Upper lobe of left lung (tissue), 6 donors: ENCODE measurements at regions not wholly inside any gene's neighbourhood (a gene's known extent, or its start where the extent isn't known, plus 50 kb on each side); places are given as distances from the start of the nearest gene placed in this dataset.

Source experiments
- ATAC-seq, 2 donors: fragments of 200-7000 bp; cut with Tn5 transposase; one replicate each; pipeline ENCODE4 v1.9.1; 2022; ENCODE audit warnings: mild to moderate bottlenecking in 2 of 2, moderate library complexity in 2 of 2; ENCODE audit not compliant: low FRiP score in 2 of 2
- DNase-seq, 2 donors: peaks; one replicate each; pipeline ENCODE4 v3.0.0-alpha.2; 2019 to 2020
- H3K27ac ChIP-seq, 4 donors: fragments of 200-600 bp; sonication (generic); one replicate each; pipeline ENCODE4 v1.5.1; 2016 to 2019
- H3K27me3 ChIP-seq, 4 donors: fragments of 200-600 bp; sonication (generic); one replicate each; pipeline ENCODE4 v1.5.1; 2017 to 2019
- H3K36me3 ChIP-seq, 4 donors: fragments of 200-600 bp; sonication (generic); one replicate each; pipeline ENCODE4 v1.5.1; 2016 to 2019
- H3K4me1 ChIP-seq, 4 donors: fragments of 200-600 bp; sonication (generic); one replicate each; pipeline ENCODE4 v1.5.1; 2018 to 2019
- H3K4me3 ChIP-seq, 4 donors: fragments of 200-600 bp; sonication (generic); one replicate each; pipeline ENCODE4 v1.5.1; 2017 to 2019; ENCODE audit warnings: mild to moderate bottlenecking in 2 of 4, moderate library complexity in 1 of 4
- H3K9me3 ChIP-seq, 4 donors: fragments of 200-600 bp; sonication (generic); one replicate each; pipeline ENCODE4 v1.5.1; 2018 to 2019
- EP300 ChIP-seq, 4 donors: sonication (generic); formaldehyde crosslinking; IDR thresholded peaks; one replicate each; pipeline ENCODE4 v1.5.1; 2017; ENCODE audit warnings: antibody characterized with exemption in 4 of 4, control low read depth in 2 of 4
- POLR2A ChIP-seq, 4 donors: fragments of 450-650 bp; IDR thresholded peaks; one replicate each; pipeline ENCODE4 v1.5.1; 2016 to 2017; ENCODE audit warnings: antibody characterized with exemption in 4 of 4, mild to moderate bottlenecking in 2 of 4
- POLR2AphosphoS5 ChIP-seq, 2 donors: sonication (generic); formaldehyde crosslinking; IDR thresholded peaks; one replicate each; pipeline ENCODE4 v1.5.1; 2017; ENCODE audit warnings: antibody characterized with exemption in 2 of 2
- WGBS, 2 donors: methylation state at CpG; one replicate each; pipeline ENCODE4 v1.1.5; 2017 to 2018; 5-methylcytosine and 5-hydroxymethylcytosine counted together
- TF ChIP-seq, protein P1 (sequence below), 6 experiments: fragments of 450-650 bp in 4 of 6; fragments of 200-600 bp in 2 of 6; sonication (generic) in 2 of 6; IDR thresholded peaks; one replicate each; pipeline ENCODE4 v1.5.1; 2016 to 2019; ENCODE audit warnings: antibody characterized with exemption in 6 of 6
- donor health status: DM: no; HTN: no; CAD: no; lungs with moderate emphysema.
- donor health status: DM: no; HTN: yes; CAD: no; lungs with severe emphysema.

DNA sequence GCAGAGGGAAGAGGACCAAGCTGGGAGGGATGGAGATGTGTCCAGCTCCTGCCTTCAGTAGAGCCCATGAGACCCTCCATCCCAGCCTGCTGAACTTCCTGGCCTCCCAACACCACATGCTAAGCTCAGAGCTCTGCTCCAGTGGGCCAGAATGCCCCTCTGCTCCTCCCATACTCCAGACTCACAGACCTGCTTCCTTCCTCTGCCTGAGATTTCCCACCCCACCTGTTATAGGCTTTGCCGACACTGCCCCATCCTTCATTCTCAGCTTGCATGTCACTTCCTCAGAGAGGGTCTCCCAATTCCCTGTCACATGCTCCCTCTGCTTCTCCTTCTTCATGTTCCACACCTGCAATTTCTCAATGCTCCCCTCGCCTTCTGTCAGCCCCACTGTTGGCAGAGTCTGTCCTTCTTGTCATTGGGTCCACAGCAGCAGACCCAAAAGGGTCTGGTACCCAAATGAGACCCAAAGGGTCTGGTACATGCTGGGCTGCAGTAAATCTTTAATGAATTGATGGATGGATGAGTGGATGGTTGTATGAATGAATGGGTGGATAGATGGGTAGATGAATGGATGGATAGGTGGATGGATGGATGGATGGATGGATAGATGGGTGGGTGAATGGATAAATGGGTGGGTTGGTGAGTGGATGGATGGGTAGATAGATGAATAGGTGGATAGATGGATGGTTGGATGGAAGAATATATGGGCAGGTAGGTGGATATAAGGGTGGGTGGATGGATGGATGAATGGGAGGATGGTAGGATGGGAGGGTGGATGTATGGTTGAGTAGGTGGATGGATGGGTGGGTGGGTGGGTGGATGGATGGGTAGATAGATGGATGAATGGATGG, 105.3 kb upstream of the FGF3 start:
- Histone ChIP-seq H3K36me3 (no peaks in the 10 kb centered on the region), H3K27me3 (no peaks in the 10 kb centered on the region), H3K4me3 (no peak overlapping the region), H3K4me1 (peaks cover 0 to 13% (median 7%) of the 10 kb centered on the region in 4 donors), H3K9me3 (no peaks in the 10 kb centered on the region), H3K27ac (no peak overlapping the region)
- 59 to 65% methylated on average over 2 of the region's 2 CpGs for WGBS, 2 donors
- DNase-seq (no peak), ATAC-seq (no peak)
- TF ChIP-seq POLR2A (IDR thresholded peaks at IDR 0.05) (no peak), POLR2AphosphoS5 (IDR thresholded peaks at IDR 0.05) (no peak), EP300 (IDR thresholded peaks at IDR 0.05) (no peak)
- TF ChIP-seq, protein P1, sequence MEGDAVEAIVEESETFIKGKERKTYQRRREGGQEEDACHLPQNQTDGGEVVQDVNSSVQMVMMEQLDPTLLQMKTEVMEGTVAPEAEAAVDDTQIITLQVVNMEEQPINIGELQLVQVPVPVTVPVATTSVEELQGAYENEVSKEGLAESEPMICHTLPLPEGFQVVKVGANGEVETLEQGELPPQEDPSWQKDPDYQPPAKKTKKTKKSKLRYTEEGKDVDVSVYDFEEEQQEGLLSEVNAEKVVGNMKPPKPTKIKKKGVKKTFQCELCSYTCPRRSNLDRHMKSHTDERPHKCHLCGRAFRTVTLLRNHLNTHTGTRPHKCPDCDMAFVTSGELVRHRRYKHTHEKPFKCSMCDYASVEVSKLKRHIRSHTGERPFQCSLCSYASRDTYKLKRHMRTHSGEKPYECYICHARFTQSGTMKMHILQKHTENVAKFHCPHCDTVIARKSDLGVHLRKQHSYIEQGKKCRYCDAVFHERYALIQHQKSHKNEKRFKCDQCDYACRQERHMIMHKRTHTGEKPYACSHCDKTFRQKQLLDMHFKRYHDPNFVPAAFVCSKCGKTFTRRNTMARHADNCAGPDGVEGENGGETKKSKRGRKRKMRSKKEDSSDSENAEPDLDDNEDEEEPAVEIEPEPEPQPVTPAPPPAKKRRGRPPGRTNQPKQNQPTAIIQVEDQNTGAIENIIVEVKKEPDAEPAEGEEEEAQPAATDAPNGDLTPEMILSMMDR (IDR thresholded peaks at IDR 0.05): no peak

DNA sequence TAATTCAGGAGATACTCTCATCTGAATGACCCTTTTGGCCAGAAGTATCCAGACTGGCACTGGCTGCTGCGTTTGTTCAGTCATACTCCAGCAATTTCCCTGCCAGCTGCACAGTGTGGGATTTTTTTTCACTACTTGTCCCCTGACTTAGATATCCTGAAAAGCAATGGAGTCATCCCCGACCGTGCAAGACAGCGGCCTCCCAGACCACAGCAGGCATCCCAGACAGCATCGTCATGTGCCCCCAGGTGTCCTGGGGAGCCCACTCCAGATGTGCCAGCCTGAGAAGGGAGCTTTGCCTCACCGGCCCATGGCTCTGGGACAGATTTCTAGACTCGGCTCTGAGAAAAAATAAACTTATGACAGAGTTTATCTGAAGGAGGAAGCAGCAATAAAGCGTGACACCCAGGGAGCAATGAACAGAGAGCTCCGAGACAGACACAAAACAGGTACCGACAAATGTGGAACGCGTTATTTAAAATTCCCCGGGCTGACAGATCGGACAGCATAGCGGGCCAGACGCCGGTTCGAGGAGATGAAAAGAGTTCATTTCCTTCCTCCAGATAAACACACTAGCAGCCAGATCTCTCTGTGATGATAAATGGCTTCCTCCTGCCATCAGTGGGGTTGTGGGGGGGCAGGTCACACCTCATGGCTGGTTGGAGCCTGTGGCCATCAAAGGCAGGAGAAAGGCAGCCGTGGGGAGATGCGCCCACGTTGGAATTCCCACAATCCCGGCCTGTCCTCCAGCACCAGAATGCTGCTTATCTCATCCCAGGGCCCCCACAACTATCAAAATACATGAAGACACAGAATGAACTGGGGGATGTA, 106.4 kb upstream of the FGF3 start:
- Histone ChIP-seq H3K27ac (no peak overlapping the region), H3K27me3 (no peaks in the 10 kb centered on the region), H3K36me3 (no peaks in the 10 kb centered on the region), H3K9me3 (no peaks in the 10 kb centered on the region), H3K4me1 (peaks cover 0 to 13% (median 7%) of the 10 kb centered on the region in 4 donors), H3K4me3 (no peak overlapping the region)
- DNase-seq (no peak), ATAC-seq (no peak)
- TF ChIP-seq POLR2AphosphoS5 (IDR thresholded peaks at IDR 0.05) (no peak), EP300 (IDR thresholded peaks at IDR 0.05) (no peak), POLR2A (IDR thresholded peaks at IDR 0.05) (no peak)
- TF ChIP-seq, protein P1 (IDR thresholded peaks at IDR 0.05): no peak
- 15 to 23% methylated on average over 17 to 22 of the region's 22 CpGs for WGBS, 2 donors

DNA sequence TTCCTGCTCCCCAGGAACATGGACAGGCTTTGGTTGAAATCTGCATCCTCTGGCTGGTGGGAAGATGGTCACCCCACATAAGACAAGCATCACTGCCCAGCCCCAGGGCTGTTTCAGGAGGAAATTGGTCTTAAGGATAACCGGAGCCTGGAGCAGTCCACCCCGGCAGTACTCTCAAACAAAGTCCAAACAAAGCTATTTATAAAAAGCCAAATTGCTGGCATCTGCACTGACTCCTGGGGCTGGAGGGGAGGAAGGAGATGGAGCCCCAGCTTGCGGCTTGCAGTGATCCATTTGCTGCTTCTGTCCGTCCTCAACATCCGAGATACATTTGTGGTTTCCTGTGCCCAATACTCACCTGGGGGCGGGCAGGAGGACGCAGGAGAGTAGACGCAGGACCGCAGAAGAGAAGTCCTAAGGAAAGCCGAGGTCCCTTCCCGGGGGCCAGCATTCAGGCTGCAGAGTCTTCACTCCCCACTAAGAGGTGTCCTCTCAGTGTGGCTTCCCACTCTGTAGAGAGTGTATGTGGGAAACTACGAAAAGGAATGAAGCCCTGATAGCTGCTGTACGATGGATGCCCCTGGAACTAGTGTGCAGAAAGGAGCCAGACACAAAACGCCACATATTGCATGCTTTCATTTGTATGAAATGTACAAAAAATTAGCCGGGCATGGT, 107.3 kb upstream of the FGF3 start:
- DNase-seq (no peak), ATAC-seq (no peak)
- H3K9me3 ChIP-seq: no peaks in the 10 kb centered on the region
- peaks cover 0 to 13% (median 7%) of the 10 kb centered on the region in 4 donors for H3K4me1 ChIP-seq
- 43 to 56% methylated on average over 13 to 15 of the region's 15 CpGs for WGBS, 2 donors
- no peaks in the 10 kb centered on the region for H3K36me3 ChIP-seq
- H3K27me3 ChIP-seq: no peaks in the 10 kb centered on the region
- no peak overlapping the region for H3K27ac ChIP-seq
- H3K4me3 ChIP-seq: no peak overlapping the region
- TF ChIP-seq POLR2A (IDR thresholded peaks at IDR 0.05): no peak
- TF ChIP-seq, protein P1 (IDR thresholded peaks at IDR 0.05): no peak
- no peak for TF ChIP-seq POLR2AphosphoS5 (IDR thresholded peaks at IDR 0.05)
- TF ChIP-seq EP300 (IDR thresholded peaks at IDR 0.05): no peak

DNA sequence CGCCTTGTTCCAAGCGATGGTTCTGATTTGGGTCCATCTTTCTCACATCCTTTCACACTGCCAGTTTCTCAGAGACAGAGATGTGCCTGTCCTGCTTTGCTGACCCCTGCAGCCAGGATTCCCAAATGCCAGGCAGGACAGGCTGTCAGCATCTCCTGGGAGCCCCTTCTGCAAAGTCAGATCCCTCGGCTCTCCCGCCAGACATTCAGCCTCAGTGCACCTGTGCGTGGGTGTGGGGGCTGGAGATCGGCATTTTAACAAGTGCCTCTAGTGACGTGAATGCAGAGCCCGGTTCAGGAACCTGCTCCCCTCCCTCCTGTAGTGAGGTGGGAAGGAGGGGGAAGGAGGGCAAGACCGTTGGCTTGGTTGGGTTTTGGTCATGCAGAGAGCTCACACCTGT, 108.9 kb upstream of the FGF3 start:
- Histone ChIP-seq H3K27me3 (no peaks in the 10 kb centered on the region), H3K27ac (no peak overlapping the region), H3K4me1 (peaks cover 0 to 13% (median 7%) of the 10 kb centered on the region in 4 donors), H3K4me3 (no peak overlapping the region), H3K9me3 (no peaks in the 10 kb centered on the region), H3K36me3 (no peaks in the 10 kb centered on the region)
- TF ChIP-seq POLR2AphosphoS5 (IDR thresholded peaks at IDR 0.05) (no peak), POLR2A (IDR thresholded peaks at IDR 0.05) (no peak), EP300 (IDR thresholded peaks at IDR 0.05) (no peak)
- TF ChIP-seq, protein P1 (IDR thresholded peaks at IDR 0.05): no peak
- 54 to 71% methylated on average over 6 to 8 of the region's 9 CpGs for WGBS, 2 donors
- no peak for DNase-seq
- no peak for ATAC-seq
